ENCODE measurements at regions not wholly inside any gene's neighbourhood (a gene's known extent, or its start where the extent isn't known, plus 50 kb on each side); places are given as distances from the start of the nearest gene placed in this dataset.

GRCh38 chr1:242736611-242737010 lies 212.1 kb upstream of the PLD5 start:
- dilution Hi-C loops (cut with MboI; ENCODE audit: extremely low pct_ligation_motif_present, low sequenced_read_pairs), result no loop called here
- Histone ChIP-seq H3K4me1 (ENCODE audit: control insufficient read depth, extremely low read depth, insufficient read depth, low read length) (no peaks in the 10 kb centered on the region), H3K9me1 (ENCODE audit: control insufficient read depth, extremely low read depth, insufficient read depth, low read length) (no peaks in the 10 kb centered on the region), H3K27me3 (ENCODE audit: control insufficient read depth, extremely low read depth, insufficient read depth, low read length) (no peaks in the 10 kb centered on the region), H3K9ac (ENCODE audit: control insufficient read depth, extremely low read depth, insufficient read depth, low read length) (no peak overlapping the region), H2AFZ (ENCODE audit: control insufficient read depth, low read length) (no peak overlapping the region), H3K27ac (ENCODE audit: control insufficient read depth, insufficient read depth, low read length) (no peak overlapping the region), H4K20me1 (ENCODE audit: control insufficient read depth, extremely low read depth, insufficient read depth, low read length) (no peaks in the 10 kb centered on the region), H3K4me2 (ENCODE audit: control insufficient read depth, extremely low read depth, insufficient read depth, low read depth, low read length) (no peak overlapping the region), H3K79me2 (ENCODE audit: control insufficient read depth, insufficient read depth, low read length) (no peaks in the 10 kb centered on the region), H3K36me3 (ENCODE audit: control insufficient read depth in 2 of 2, extremely low read depth in 1 of 2, insufficient read depth in 2 of 2, low read length in 2 of 2) (no peaks in the 10 kb centered on the region), H3K9me3 (ENCODE audit: control insufficient read depth, low read depth, low read length) (no peaks in the 10 kb centered on the region), H3K4me3 (ENCODE audit: control insufficient read depth in 2 of 3, extremely low read depth in 1 of 3, insufficient read depth in 2 of 3, low read depth in 1 of 3, low read length in 3 of 3) (no peak overlapping the region)
- TF ChIP-seq EZH2 (IDR thresholded peaks at IDR 0.05; ENCODE audit: low read length), result no peak
- TF ChIP-seq CTCF (optimal IDR thresholded peaks at IDR 0.05 in 1 of 3, IDR thresholded peaks at IDR 0.05 in 1 of 3, conservative IDR thresholded peaks at IDR 0.05 in 1 of 3; ENCODE audit: extremely low read depth in 1 of 3, insufficient read depth in 2 of 3, low read length in 3 of 3), result no peak
- FAIRE-seq (no peak), DNase-seq (ENCODE audit: low read depth, low spot score) (no peak)

DNA sequence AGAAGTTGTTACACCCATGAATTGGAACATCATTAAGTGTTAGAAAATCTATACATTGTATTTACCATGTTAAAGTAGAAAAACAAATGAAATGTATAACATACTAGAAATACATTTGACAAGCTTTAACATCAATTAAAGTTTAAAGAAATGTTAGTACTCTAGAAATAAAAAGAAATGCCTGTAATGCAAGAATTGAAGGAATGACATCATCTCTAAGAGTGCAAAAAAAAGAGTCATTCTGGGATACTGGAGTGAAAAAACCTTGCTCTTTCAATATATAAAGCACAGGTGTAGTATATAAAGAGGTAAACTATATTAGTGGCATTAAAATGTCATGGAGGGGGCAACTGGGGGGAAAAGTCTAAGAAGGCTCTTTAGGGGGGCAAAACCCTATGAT lies 210.8 kb upstream of the PLD5 start:
- H3K9ac ChIP-seq (ENCODE audit: control insufficient read depth, extremely low read depth, insufficient read depth, low read length), result no peak overlapping the region
- no peak overlapping the region for H3K27ac ChIP-seq (ENCODE audit: control insufficient read depth, insufficient read depth, low read length)
- TF ChIP-seq EZH2 (IDR thresholded peaks at IDR 0.05; ENCODE audit: low read length), result no peak
- TF ChIP-seq CTCF (optimal IDR thresholded peaks at IDR 0.05 in 1 of 3, IDR thresholded peaks at IDR 0.05 in 1 of 3, conservative IDR thresholded peaks at IDR 0.05 in 1 of 3; ENCODE audit: extremely low read depth in 1 of 3, insufficient read depth in 2 of 3, low read length in 3 of 3), result no peak
- no peak overlapping the region for H3K4me2 ChIP-seq (ENCODE audit: control insufficient read depth, extremely low read depth, insufficient read depth, low read depth, low read length)
- H3K9me3 ChIP-seq (ENCODE audit: control insufficient read depth, low read depth, low read length), result no peaks in the 10 kb centered on the region
- H3K4me3 ChIP-seq (ENCODE audit: control insufficient read depth in 2 of 3, extremely low read depth in 1 of 3, insufficient read depth in 2 of 3, low read depth in 1 of 3, low read length in 3 of 3), result no peak overlapping the region
- H3K36me3 ChIP-seq (ENCODE audit: control insufficient read depth in 2 of 2, extremely low read depth in 1 of 2, insufficient read depth in 2 of 2, low read length in 2 of 2), result no peaks in the 10 kb centered on the region
- dilution Hi-C loops (cut with MboI; ENCODE audit: extremely low pct_ligation_motif_present, low sequenced_read_pairs), result no loop called here
- FAIRE-seq (no peak), DNase-seq (ENCODE audit: low read depth, low spot score) (no peak)
- no peaks in the 10 kb centered on the region for H3K79me2 ChIP-seq (ENCODE audit: control insufficient read depth, insufficient read depth, low read length)
- H3K27me3 ChIP-seq (ENCODE audit: control insufficient read depth, extremely low read depth, insufficient read depth, low read length), result no peaks in the 10 kb centered on the region
- H3K4me1 ChIP-seq (ENCODE audit: control insufficient read depth, extremely low read depth, insufficient read depth, low read length), result no peaks in the 10 kb centered on the region
- no peak overlapping the region for H2AFZ ChIP-seq (ENCODE audit: control insufficient read depth, low read length)
- no peaks in the 10 kb centered on the region for H4K20me1 ChIP-seq (ENCODE audit: control insufficient read depth, extremely low read depth, insufficient read depth, low read length)
- H3K9me1 ChIP-seq (ENCODE audit: control insufficient read depth, extremely low read depth, insufficient read depth, low read length), result no peaks in the 10 kb centered on the region

Data from keratinocyte (primary cell).